IMR-90 (cell line): ENCODE measurements at regions not wholly inside any gene's neighbourhood (a gene's known extent, or its start where the extent isn't known, plus 50 kb on each side); places are given as distances from the start of the nearest gene placed in this dataset.

Experiments used
- ATAC-seq: fragments of 200-7000 bp; cut with Tn5 transposase; 2 replicates; pipeline ENCODE4 v1.9.1; 2020; ENCODE audit warnings: low read depth, mild to moderate bottlenecking, moderate library complexity
- BruUV-seq: library from RNA; stranded (reverse); fragments of 400-500 nt; replicated peaks from 2 replicates; lab custom pipeline; 2021; lab: Mats Ljungman, UMichigan
- CTCF ChIA-PET: fragments of 300-600 bp; formaldehyde crosslinking; extraction: SDS; loops from one replicate; lab custom pipeline; 2021; ENCODE audit warnings: antibody characterized with exemption; lab: Yijun Ruan, JAX
- POLR2A ChIA-PET: fragments of 300-600 bp; sonication (Branson Sonifier 250); formaldehyde crosslinking; loops from one replicate; lab custom pipeline; 2022; ENCODE audit warnings: antibody characterized with exemption; ENCODE audit not compliant: unreplicated experiment; lab: Charles Lee
- DNase-seq: peaks from one replicate; pipeline ENCODE4 v3.0.0; 2013
- H2AFZ ChIP-seq: replicated peaks from 2 replicates; pipeline ENCODE3; 2013; ENCODE audit warnings: low read length, mild to moderate bottlenecking; ENCODE audit not compliant: poor library complexity
- H2AK5ac ChIP-seq: 2 replicates; pipeline ENCODE4 v1.6.1; 2013; ENCODE audit warnings: low read depth, low read length, inconsistent platforms
- H2AK9ac ChIP-seq: replicated peaks from 2 replicates; pipeline ENCODE3; 2013; ENCODE audit warnings: mild to moderate bottlenecking, low read depth, low read length, moderate library complexity; ENCODE audit not compliant: poor library complexity
- H2BK120ac ChIP-seq: 2 replicates; pipeline ENCODE4 v1.6.1; 2013; ENCODE audit warnings: low read depth, low read length, inconsistent platforms
- H2BK15ac ChIP-seq: 3 replicates; pipeline ENCODE4 v1.6.1; 2013; ENCODE audit warnings: low read depth, low read length, inconsistent platforms
- H2BK20ac ChIP-seq: 2 replicates; pipeline ENCODE4 v1.6.1; 2013; ENCODE audit warnings: low read depth, mild to moderate bottlenecking, inconsistent platforms, low read length, moderate library complexity
- H2BK5ac ChIP-seq: 2 replicates; pipeline ENCODE4 v1.6.1; 2013; ENCODE audit warnings: mild to moderate bottlenecking, low read depth, low read length, inconsistent platforms; ENCODE audit not compliant: poor library complexity, severe bottlenecking
- H3K14ac ChIP-seq: replicated peaks from 2 replicates; pipeline ENCODE4 v1.6.1; 2013; ENCODE audit warnings: low read depth, low read length, inconsistent platforms
- H3K18ac ChIP-seq: 2 replicates; pipeline ENCODE4 v1.6.1; 2013; ENCODE audit warnings: low read depth, low read length, control low read depth
- H3K23ac ChIP-seq: 2 replicates; pipeline ENCODE4 v1.6.1; 2013; ENCODE audit warnings: low read depth, low read length, inconsistent platforms
- H3K27ac ChIP-seq: 2 replicates; pipeline ENCODE4 v1.5.1; 2013; ENCODE audit warnings: mild to moderate bottlenecking, control low read depth, low read length; ENCODE audit not compliant: insufficient read depth
- H3K27me3 ChIP-seq: 2 replicates; pipeline ENCODE4 v1.6.1; 2013; ENCODE audit warnings: low read length; ENCODE audit not compliant: control insufficient read depth, insufficient read depth
- H3K36me3 ChIP-seq: 2 replicates; pipeline ENCODE4 v1.6.1; 2013; ENCODE audit warnings: low read length, mixed read lengths; ENCODE audit not compliant: control insufficient read depth, insufficient read depth
- H3K4ac ChIP-seq: 2 replicates; pipeline ENCODE4 v1.6.1; 2013; ENCODE audit warnings: low read depth, low read length, inconsistent platforms
- H3K4me1 ChIP-seq: 2 replicates; pipeline ENCODE4 v1.6.1; 2013; ENCODE audit warnings: low read length, mixed read lengths; ENCODE audit not compliant: control insufficient read depth, insufficient read depth
- H3K4me2 ChIP-seq: 2 replicates; pipeline ENCODE4 v1.6.1; 2013; ENCODE audit warnings: low read depth, mild to moderate bottlenecking, control low read depth, low read length, moderate library complexity
- H3K4me3 ChIP-seq: 2 replicates; pipeline ENCODE4 v1.5.1; 2013; ENCODE audit warnings: low read depth, mild to moderate bottlenecking, control low read depth, low read length, moderate library complexity; ENCODE audit not compliant: insufficient read depth
- H3K56ac ChIP-seq: 2 replicates; pipeline ENCODE4 v1.6.1; 2013; ENCODE audit warnings: low read length, inconsistent platforms; ENCODE audit not compliant: insufficient read depth; ENCODE audit errors: extremely low read depth
- H3K79me1 ChIP-seq, 2 experiments: 2 replicates each; pipeline ENCODE4 v1.6.1; 2013; ENCODE audit warnings: low read length in 2 of 2, inconsistent platforms in 1 of 2, low read depth in 1 of 2
- H3K9ac ChIP-seq: 2 replicates; pipeline ENCODE4 v1.6.1; 2013; ENCODE audit warnings: low read depth, low read length, control low read depth
- H3K9me1 ChIP-seq: 2 replicates; pipeline ENCODE4 v1.6.1; 2013; ENCODE audit warnings: low read length, inconsistent platforms; ENCODE audit not compliant: insufficient read depth
- H3K9me3 ChIP-seq: 2 replicates; pipeline ENCODE4 v1.6.1; 2013; ENCODE audit warnings: low read length; ENCODE audit not compliant: control insufficient read depth, insufficient read depth
- H4K20me1 ChIP-seq: 2 replicates; pipeline ENCODE4 v1.6.1; 2013; ENCODE audit warnings: low read length, inconsistent platforms; ENCODE audit not compliant: insufficient read depth
- H4K5ac ChIP-seq: 2 replicates; pipeline ENCODE4 v1.6.1; 2013; ENCODE audit warnings: mild to moderate bottlenecking, low read depth, low read length, control low read depth
- H4K8ac ChIP-seq, 2 experiments: 2 replicates each; pipeline ENCODE4 v1.6.1; 2013; ENCODE audit warnings: low read depth in 2 of 2, low read length in 2 of 2, control low read depth in 1 of 2, inconsistent platforms in 1 of 2
- H4K91ac ChIP-seq: 2 replicates; pipeline ENCODE4 v1.6.1; 2013; ENCODE audit warnings: low read depth, low read length, inconsistent platforms; ENCODE audit not compliant: insufficient read depth
- CEBPB ChIP-seq: IDR thresholded peaks from 2 replicates; pipeline ENCODE4 v1.6.1; 2012; ENCODE audit warnings: low read depth, low read length, improper control_type of control experiment
- CHD1 ChIP-seq: IDR thresholded peaks from 2 replicates; pipeline ENCODE4 v1.6.1; 2012; ENCODE audit warnings: low read depth, low read length, improper control_type of control experiment
- POLR2A ChIP-seq: IDR thresholded peaks from 2 replicates; pipeline ENCODE4 v1.6.1; 2012; ENCODE audit warnings: mild to moderate bottlenecking, low read depth, low read length
- SMC3 ChIP-seq: fragments of 150-350 bp; IDR thresholded peaks from 2 replicates; pipeline ENCODE4 v1.6.1; 2016; ENCODE audit warnings: low read depth, mild to moderate bottlenecking, antibody characterized with exemption, low read length, moderate library complexity
- USF2 ChIP-seq: fragments of 150-350 bp; IDR thresholded peaks from 2 replicates; pipeline ENCODE4 v1.6.1; 2017; ENCODE audit warnings: mild to moderate bottlenecking, antibody characterized with exemption, low read length, low read depth
- WGBS, 2 experiments: methylation state at CpG; one replicate each; pipeline versions ENCODE4 v1.1.5 to v1.1.7; 2013; ENCODE audit warnings: missing lambda C conversion rate in 2 of 2; ENCODE audit not compliant: insufficient read length in 1 of 2; ENCODE audit errors: extremely low coverage in 2 of 2; 5-methylcytosine and 5-hydroxymethylcytosine counted together
- dilution Hi-C: fragments of 300-500 bp; cut with HindIII; formaldehyde crosslinking; loops from one replicate; pipeline ENCODE4 v1.14.3; 2018; ENCODE audit warnings: low sequenced_read_pairs; ENCODE audit not compliant: unreplicated experiment
- in situ Hi-C: fragments of 300-500 bp; cut with MboI; formaldehyde crosslinking; loops from 3 replicates; pipeline ENCODE4 v1.14.3; 2019; ENCODE audit warnings: low sequenced_read_pairs, inconsistent platforms, mixed read lengths
- intact Hi-C: fragments of 100-400 bp; cut with micrococcal nuclease; formaldehyde crosslinking; loops from 2 replicates; pipeline ENCODE4 v1.10.0; 2022

- H3K18ac ChIP-seq: no peak overlapping the region
- 80% methylated on average over 2 of the region's 11 CpGs; no CpG with 5 or more reads in 1 of the 2 experiments for WGBS, 2 experiments
- in situ Hi-C loops: no loop called here
- no peak overlapping the region for H2BK5ac ChIP-seq
- no peaks in the 10 kb centered on the region for H4K20me1 ChIP-seq
- intact Hi-C loops: no loop called here
- H3K4me1 ChIP-seq: no peaks in the 10 kb centered on the region
- ChIA-PET POLR2A (no interaction called here), CTCF (interaction anchor here (1.3 kb wide), 1 partner anchor 294 kb away, joined by 3 read pairs; no protein-coding TSS in a partner anchor)
- TF ChIP-seq POLR2A (no peak), CHD1 (no peak), CEBPB (no peak), USF2 (no peak), SMC3 (no peak)
- H3K56ac ChIP-seq: no peak overlapping the region
- no peak overlapping the region for H3K4me3 ChIP-seq
- no peak overlapping the region for H3K9ac ChIP-seq
- no TSS peak for BruUV-seq
- no peak overlapping the region for H2AK5ac ChIP-seq
- H3K79me1 ChIP-seq: no peaks in the 10 kb centered on the region
- H3K36me3 ChIP-seq: no peaks in the 10 kb centered on the region
- H2AK9ac ChIP-seq: no peak overlapping the region
- dilution Hi-C loops: no loop called here
- DNase-seq: no peak
- no peak overlapping the region for H2BK120ac ChIP-seq
- no peak overlapping the region for H3K4ac ChIP-seq
- no peak overlapping the region for H3K27ac ChIP-seq
- H3K14ac ChIP-seq: no peak overlapping the region
- no peak overlapping the region for H4K91ac ChIP-seq
- no peaks in the 10 kb centered on the region; the same call in 1 of the 2 replicates for H3K9me1 ChIP-seq
- H3K23ac ChIP-seq: no peak overlapping the region
- H3K9me3 ChIP-seq: no peaks in the 10 kb centered on the region
- no peak overlapping the region for H4K5ac ChIP-seq
- no peak overlapping the region for H4K8ac ChIP-seq
- H3K27me3 ChIP-seq: no peaks in the 10 kb centered on the region
- H3K4me2 ChIP-seq: no peak overlapping the region
- no peak overlapping the region for H2AFZ ChIP-seq
- H2BK20ac ChIP-seq: no peak overlapping the region
- no peak for ATAC-seq
- no peak overlapping the region for H2BK15ac ChIP-seq
Observed at GRCh38 chr6:14516956-14517355, 399.4 kb downstream of the CD83 start.
